ENCODE measurements at regions not wholly inside any gene's neighbourhood (a gene's known extent, or its start where the extent isn't known, plus 50 kb on each side); places are given as distances from the start of the nearest gene placed in this dataset.

DNA sequence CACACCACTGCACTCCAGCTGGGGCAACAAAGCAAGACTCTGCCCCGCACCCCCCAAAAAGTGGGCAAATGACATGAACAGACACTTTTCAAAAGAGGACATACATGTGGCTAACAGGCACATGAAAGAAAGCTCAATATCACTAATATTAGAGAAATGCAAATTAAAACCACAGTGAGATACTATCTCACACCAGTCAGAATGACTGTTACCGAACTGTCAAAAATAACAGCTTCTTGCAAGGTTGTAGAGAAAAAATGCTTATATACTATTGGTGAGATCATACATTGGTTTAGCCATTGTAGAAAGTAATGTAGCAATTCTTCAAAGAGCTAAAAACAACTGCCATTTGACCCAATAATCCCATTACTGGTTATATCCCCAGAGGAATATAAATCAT lies 99.5 kb upstream of the SPATA13 start:
- TF ChIP-seq, protein P1, sequence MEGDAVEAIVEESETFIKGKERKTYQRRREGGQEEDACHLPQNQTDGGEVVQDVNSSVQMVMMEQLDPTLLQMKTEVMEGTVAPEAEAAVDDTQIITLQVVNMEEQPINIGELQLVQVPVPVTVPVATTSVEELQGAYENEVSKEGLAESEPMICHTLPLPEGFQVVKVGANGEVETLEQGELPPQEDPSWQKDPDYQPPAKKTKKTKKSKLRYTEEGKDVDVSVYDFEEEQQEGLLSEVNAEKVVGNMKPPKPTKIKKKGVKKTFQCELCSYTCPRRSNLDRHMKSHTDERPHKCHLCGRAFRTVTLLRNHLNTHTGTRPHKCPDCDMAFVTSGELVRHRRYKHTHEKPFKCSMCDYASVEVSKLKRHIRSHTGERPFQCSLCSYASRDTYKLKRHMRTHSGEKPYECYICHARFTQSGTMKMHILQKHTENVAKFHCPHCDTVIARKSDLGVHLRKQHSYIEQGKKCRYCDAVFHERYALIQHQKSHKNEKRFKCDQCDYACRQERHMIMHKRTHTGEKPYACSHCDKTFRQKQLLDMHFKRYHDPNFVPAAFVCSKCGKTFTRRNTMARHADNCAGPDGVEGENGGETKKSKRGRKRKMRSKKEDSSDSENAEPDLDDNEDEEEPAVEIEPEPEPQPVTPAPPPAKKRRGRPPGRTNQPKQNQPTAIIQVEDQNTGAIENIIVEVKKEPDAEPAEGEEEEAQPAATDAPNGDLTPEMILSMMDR (IDR thresholded peaks at IDR 0.05; ENCODE audit: low read depth, low read length, missing input control) = no peak
- TF ChIP-seq YY1 (IDR thresholded peaks at IDR 0.05) (no peak), GABPA (IDR thresholded peaks at IDR 0.05 in 1 of 2, conservative IDR thresholded peaks at IDR 0.05 in 1 of 2) (no peak), TAF1 (conservative IDR thresholded peaks at IDR 0.05) (no peak), HNF4G (IDR thresholded peaks at IDR 0.05) (no peak), RAD21 (IDR thresholded peaks at IDR 0.05) (no peak), HNF4A (conservative IDR thresholded peaks at IDR 0.05) (no peak)
- TF ChIP-seq, protein P2, sequence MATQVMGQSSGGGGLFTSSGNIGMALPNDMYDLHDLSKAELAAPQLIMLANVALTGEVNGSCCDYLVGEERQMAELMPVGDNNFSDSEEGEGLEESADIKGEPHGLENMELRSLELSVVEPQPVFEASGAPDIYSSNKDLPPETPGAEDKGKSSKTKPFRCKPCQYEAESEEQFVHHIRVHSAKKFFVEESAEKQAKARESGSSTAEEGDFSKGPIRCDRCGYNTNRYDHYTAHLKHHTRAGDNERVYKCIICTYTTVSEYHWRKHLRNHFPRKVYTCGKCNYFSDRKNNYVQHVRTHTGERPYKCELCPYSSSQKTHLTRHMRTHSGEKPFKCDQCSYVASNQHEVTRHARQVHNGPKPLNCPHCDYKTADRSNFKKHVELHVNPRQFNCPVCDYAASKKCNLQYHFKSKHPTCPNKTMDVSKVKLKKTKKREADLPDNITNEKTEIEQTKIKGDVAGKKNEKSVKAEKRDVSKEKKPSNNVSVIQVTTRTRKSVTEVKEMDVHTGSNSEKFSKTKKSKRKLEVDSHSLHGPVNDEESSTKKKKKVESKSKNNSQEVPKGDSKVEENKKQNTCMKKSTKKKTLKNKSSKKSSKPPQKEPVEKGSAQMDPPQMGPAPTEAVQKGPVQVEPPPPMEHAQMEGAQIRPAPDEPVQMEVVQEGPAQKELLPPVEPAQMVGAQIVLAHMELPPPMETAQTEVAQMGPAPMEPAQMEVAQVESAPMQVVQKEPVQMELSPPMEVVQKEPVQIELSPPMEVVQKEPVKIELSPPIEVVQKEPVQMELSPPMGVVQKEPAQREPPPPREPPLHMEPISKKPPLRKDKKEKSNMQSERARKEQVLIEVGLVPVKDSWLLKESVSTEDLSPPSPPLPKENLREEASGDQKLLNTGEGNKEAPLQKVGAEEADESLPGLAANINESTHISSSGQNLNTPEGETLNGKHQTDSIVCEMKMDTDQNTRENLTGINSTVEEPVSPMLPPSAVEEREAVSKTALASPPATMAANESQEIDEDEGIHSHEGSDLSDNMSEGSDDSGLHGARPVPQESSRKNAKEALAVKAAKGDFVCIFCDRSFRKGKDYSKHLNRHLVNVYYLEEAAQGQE (IDR thresholded peaks at IDR 0.05) = no peak
- TF ChIP-seq, protein P3, sequence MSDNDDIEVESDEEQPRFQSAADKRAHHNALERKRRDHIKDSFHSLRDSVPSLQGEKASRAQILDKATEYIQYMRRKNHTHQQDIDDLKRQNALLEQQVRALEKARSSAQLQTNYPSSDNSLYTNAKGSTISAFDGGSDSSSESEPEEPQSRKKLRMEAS (IDR thresholded peaks at IDR 0.05) = no peak
- TF ChIP-seq, protein P4, sequence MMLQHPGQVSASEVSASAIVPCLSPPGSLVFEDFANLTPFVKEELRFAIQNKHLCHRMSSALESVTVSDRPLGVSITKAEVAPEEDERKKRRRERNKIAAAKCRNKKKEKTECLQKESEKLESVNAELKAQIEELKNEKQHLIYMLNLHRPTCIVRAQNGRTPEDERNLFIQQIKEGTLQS (IDR thresholded peaks at IDR 0.05) = no peak
